ENCODE measurements at regions not wholly inside any gene's neighbourhood (a gene's known extent, or its start where the extent isn't known, plus 50 kb on each side); places are given as distances from the start of the nearest gene placed in this dataset.
"Not testable (repeated sequence)": the region's sequence is repeated elsewhere in the genome, so short reads cannot be mapped to it uniquely, and the experiment has no call there.

GRCh38 chr12:41661141-41661765, 473.1 kb downstream of the PDZRN4 start:
- no peak for TF ChIP-seq CTCF (IDR thresholded peaks at IDR 0.05 in 4 of 5, conservative IDR thresholded peaks at IDR 0.05 in 1 of 5)
- no peak for TF ChIP-seq POLR2A (IDR thresholded peaks at IDR 0.05)
- H3K27ac ChIP-seq = no peak overlapping the region
- intact Hi-C loops (cut with DNase I; ENCODE audit: low total_unique reads) = no loop called here
- ATAC-seq (no peak), DNase-seq (no peak)
- no peaks in the 10 kb centered on the region for H3K4me1 ChIP-seq
- H3K9me3 ChIP-seq = no peaks in the 10 kb centered on the region
- H3K27me3 ChIP-seq = no peaks in the 10 kb centered on the region
- in situ Hi-C loops (cut with MboI; ENCODE audit: low sequenced_read_pairs in 4 of 4) = no loop called here
- H3K36me3 ChIP-seq = no peaks in the 10 kb centered on the region
- no peak overlapping the region for H3K4me3 ChIP-seq

GRCh38 chr12:41656454-41656853, 468.3 kb downstream of the PDZRN4 start:
- H3K4me3 ChIP-seq = no peak overlapping the region
- intact Hi-C loops (cut with DNase I; ENCODE audit: low total_unique reads) (no loop called here), in situ Hi-C loops (cut with MboI; ENCODE audit: low sequenced_read_pairs in 4 of 4) (no loop called here)
- no peaks in the 10 kb centered on the region for H3K4me1 ChIP-seq
- DNase-seq (no peak), ATAC-seq (no peak)
- H3K27me3 ChIP-seq = no peaks in the 10 kb centered on the region
- no peaks in the 10 kb centered on the region for H3K9me3 ChIP-seq
- no peak overlapping the region for H3K27ac ChIP-seq
- no peaks in the 10 kb centered on the region for H3K36me3 ChIP-seq
- TF ChIP-seq POLR2A (IDR thresholded peaks at IDR 0.05) (no peak), CTCF (IDR thresholded peaks at IDR 0.05 in 4 of 5, conservative IDR thresholded peaks at IDR 0.05 in 1 of 5) (no peak)

DNA sequence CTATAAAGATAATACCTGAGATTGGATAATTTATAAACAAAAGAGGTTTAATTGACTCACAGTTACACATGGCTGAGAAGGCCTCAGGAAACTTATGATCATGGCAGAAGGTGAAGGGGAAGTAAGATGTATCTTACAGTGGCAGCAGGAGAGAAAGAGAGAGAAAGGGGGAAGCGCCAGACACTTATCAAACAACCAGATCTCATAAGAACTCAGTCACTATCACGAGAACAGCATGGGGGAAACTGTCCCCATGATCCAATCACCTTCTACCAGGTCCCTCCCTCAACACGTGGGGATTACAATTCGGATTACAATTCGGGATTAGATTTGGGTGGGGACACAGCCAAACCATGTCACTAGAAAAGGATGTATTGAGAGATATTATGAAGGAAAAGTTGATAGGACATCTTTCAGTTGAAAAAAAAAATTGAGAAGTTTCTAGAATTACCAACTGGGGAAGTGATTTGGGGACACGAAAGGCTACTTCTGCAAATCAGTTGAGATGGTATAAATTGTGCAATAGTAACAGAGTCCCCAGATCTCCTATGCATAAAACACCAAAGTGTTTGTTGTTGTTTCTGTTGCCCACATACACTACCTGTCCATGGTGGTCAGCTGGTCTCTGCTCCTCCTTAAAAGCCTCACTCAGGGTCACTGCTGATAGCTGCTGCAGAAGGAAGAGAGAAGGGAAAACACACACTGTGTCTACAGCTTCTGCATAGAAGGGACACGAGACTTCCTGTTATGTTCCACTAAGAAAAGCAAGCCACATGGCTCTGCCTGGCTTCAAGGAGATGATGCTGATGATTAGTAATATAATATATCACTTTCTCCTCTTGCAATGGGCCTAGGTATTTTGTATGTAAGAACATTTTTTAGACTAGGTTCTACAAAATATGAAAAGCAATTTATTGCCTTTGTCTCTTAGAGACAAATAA, 465.5 kb downstream of the PDZRN4 start:
- ATAC-seq = no peak
- Histone ChIP-seq H3K4me3 (no peak overlapping the region), H3K36me3 (no peaks in the 10 kb centered on the region), H3K4me1 (no peaks in the 10 kb centered on the region), H3K9me3 (no peaks in the 10 kb centered on the region), H3K27me3 (no peaks in the 10 kb centered on the region), H3K27ac (no peak overlapping the region)
- DNase-seq = no peak
- in situ Hi-C loops (cut with MboI; ENCODE audit: low sequenced_read_pairs in 4 of 4) (no loop called here), intact Hi-C loops (cut with DNase I; ENCODE audit: low total_unique reads) (no loop called here)
- TF ChIP-seq POLR2A (IDR thresholded peaks at IDR 0.05) = no peak

DNA sequence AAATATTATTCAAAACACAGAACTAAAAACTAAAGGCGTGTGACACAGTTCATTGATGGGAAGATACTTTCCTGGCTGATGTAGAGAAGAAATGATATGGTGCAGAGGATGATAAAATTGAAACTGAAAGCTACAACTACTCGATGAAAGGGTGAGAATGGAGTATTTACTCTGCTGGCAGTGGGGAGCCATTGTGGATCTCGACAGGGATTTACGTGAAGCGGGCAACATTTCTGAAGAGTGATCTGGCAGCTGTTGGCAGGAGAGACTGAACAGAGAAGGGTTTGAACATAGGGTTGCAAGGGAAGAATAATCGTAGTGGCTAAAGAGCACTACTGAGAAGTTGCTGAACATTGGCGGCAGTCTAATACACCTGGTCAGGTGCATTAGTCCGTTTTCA, 464.9 kb downstream of the PDZRN4 start:
- DNase-seq (no peak), ATAC-seq (no peak)
- Histone ChIP-seq H3K4me1 (no peaks in the 10 kb centered on the region), H3K36me3 (no peaks in the 10 kb centered on the region), H3K9me3 (no peaks in the 10 kb centered on the region), H3K27ac (no peak overlapping the region), H3K27me3 (no peaks in the 10 kb centered on the region), H3K4me3 (no peak overlapping the region)
- intact Hi-C loops (cut with DNase I; ENCODE audit: low total_unique reads) (no loop called here), in situ Hi-C loops (cut with MboI; ENCODE audit: low sequenced_read_pairs in 4 of 4) (no loop called here)
- TF ChIP-seq CTCF (IDR thresholded peaks at IDR 0.05 in 4 of 5, conservative IDR thresholded peaks at IDR 0.05 in 1 of 5) (no peak), POLR2A (IDR thresholded peaks at IDR 0.05) (no peak)

DNA sequence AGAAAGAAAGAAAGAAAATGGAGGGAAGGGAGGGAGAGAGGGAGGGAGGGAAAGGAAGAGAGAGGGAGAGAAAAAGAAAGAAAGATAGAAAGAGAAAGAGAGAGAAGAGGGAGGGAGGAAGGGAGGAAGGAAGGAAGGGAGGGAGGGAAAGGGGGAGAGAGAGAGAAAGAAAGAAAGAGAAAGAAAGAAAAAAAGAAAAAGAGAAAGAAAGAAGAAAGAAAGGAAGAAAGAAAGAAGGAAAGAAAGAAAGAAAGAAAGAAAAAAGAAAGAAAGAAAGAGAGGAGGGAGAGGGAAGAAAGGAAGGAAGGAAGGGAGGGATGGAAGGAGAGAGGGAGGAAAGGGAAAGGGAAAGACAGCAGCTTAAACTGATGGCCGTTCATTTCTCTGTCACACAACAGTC, 457.5 kb downstream of the PDZRN4 start:
- DNase-seq (no peak), ATAC-seq (no peak)
- no peaks in the 10 kb centered on the region for H3K27me3 ChIP-seq
- H3K4me1 ChIP-seq = no peaks in the 10 kb centered on the region
- intact Hi-C loops (cut with DNase I; ENCODE audit: low total_unique reads) = no loop called here
- no peak for TF ChIP-seq POLR2A (IDR thresholded peaks at IDR 0.05)
- TF ChIP-seq CTCF (IDR thresholded peaks at IDR 0.05 in 4 of 5, conservative IDR thresholded peaks at IDR 0.05 in 1 of 5) = no peak
- H3K27ac ChIP-seq = no peak overlapping the region
- in situ Hi-C loops (cut with MboI; ENCODE audit: low sequenced_read_pairs in 4 of 4) = no loop called here
- no peak overlapping the region for H3K4me3 ChIP-seq
- H3K36me3 ChIP-seq = no peaks in the 10 kb centered on the region
- no peaks in the 10 kb centered on the region for H3K9me3 ChIP-seq

DNA sequence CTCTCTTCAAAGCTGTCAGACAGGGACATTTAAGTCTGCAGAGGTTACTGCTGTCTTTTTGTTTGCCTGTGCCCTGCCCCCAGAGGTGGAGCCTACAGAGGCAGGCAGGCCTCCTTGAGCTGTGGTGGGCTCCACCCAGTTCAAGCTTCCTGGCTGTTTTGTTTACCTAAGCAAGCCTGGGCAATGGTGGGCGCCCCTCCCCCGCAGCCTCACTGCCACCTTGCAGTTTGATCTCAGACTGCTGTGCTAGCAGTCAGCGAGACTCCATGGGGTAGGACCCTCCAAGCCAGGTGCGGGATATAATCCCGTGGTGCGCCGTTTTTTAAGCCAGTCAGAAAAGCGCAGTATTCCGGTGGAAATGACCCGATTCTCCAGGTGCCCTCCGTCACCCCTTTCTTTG, 454.7 kb downstream of the PDZRN4 start:
- H3K4me1 ChIP-seq; H3K27ac ChIP-seq; H3K9me3 ChIP-seq; H3K4me3 ChIP-seq; ATAC-seq; H3K36me3 ChIP-seq; DNase-seq; H3K27me3 ChIP-seq; intact Hi-C loops (cut with DNase I; ENCODE audit: low total_unique reads); in situ Hi-C loops (cut with MboI; ENCODE audit: low sequenced_read_pairs in 4 of 4): not testable (repeated sequence)

Measured in gastrocnemius medialis (tissue), 4 donors.